H1 (cell line): ENCODE measurements at regions not wholly inside any gene's neighbourhood (a gene's known extent, or its start where the extent isn't known, plus 50 kb on each side); places are given as distances from the start of the nearest gene placed in this dataset.

Source experiments
- CEBPB ChIP-seq: IDR thresholded peaks from 2 replicates; pipeline ENCODE4 v1.6.1; 2012; ENCODE audit warnings: low read depth, low read length
- CHD7 ChIP-seq: fragments of 300-600 bp; sonication (generic); IDR thresholded peaks from 2 replicates; pipeline ENCODE4 v1.7.1; 2012; ENCODE audit warnings: low read length, moderate library complexity, mild to moderate bottlenecking, inconsistent platforms; ENCODE audit not compliant: insufficient replicate concordance

DNA sequence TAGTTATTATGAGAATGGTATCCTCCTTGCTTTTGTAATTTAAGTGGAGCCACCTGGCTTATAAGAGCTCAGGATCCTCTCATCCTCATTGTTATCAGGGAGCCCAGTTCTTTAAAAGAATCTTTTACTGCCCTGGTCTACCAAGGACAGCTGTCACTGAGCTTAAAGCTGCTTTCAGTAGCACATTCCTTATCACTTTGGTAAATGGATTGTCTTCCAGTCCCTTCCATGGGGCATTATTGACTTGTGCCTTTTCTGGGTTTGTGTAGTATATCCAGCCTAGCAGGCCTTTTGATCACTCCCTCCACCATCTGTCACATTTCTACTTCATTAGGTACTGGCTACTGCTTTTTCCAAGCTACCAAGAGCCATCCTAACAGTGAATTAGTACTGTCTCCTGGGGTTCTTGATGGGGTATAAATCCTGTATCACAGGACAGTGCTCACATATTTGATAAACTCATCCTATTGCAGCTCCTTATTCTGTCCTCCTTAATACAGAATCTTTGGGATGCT lies 208.9 kb downstream of the TMEM26 start (continued):
- TF ChIP-seq CEBPB, result no peak
- TF ChIP-seq CHD7, result no peak
